GM18498 (cell line): ENCODE measurements at regions not wholly inside any gene's neighbourhood (a gene's known extent, or its start where the extent isn't known, plus 50 kb on each side); places are given as distances from the start of the nearest gene placed in this dataset.

Experiments used
- ATAC-seq: cut with Tn5 transposase; IDR thresholded peaks from one replicate; pipeline ENCODE4 v1.9.1; 2021; ENCODE audit warnings: mild to moderate bottlenecking, moderate library complexity; ENCODE audit not compliant: unreplicated experiment

- ATAC-seq, result no peak
Observed at GRCh38 chr3:164604687-164605086, 473.6 kb downstream of the SI start.

GRCh38 chr3:164577667-164578210 lies 500.6 kb downstream of the SI start:
- no peak for ATAC-seq

GRCh38 chr3:164572436-164572835 lies 505.9 kb downstream of the SI start:
- no peak for ATAC-seq

GRCh38 chr3:164550857-164551256 lies 527.4 kb downstream of the SI start:
- ATAC-seq, result no peak

- ATAC-seq, result no peak
Observed at GRCh38 chr3:164539215-164539614, 539.1 kb downstream of the SI start.

- no peak for ATAC-seq
Observed at GRCh38 chr3:164537485-164537884, 540.8 kb downstream of the SI start.

- no peak for ATAC-seq
Observed at GRCh38 chr3:164533275-164533674, 545.0 kb downstream of the SI start.

- ATAC-seq, result no peak
Observed at GRCh38 chr3:164526250-164526649, 552.0 kb downstream of the SI start.

GRCh38 chr3:164524201-164524600 lies 554.1 kb downstream of the SI start:
- no peak for ATAC-seq

- ATAC-seq, result no peak
Observed at GRCh38 chr3:164522073-164522763, 556.1 kb downstream of the SI start.

- ATAC-seq, result no peak
Observed at GRCh38 chr3:164521644-164522043, 556.7 kb downstream of the SI start.

GRCh38 chr3:164521139-164521538 lies 557.2 kb downstream of the SI start:
- no peak for ATAC-seq

- ATAC-seq, result no peak
Observed at GRCh38 chr3:164515256-164515655, 563.0 kb downstream of the SI start.

- ATAC-seq, result no peak
Observed at GRCh38 chr3:164514576-164514975, 563.7 kb downstream of the SI start.

GRCh38 chr3:164507886-164508285 lies 570.4 kb downstream of the SI start:
- ATAC-seq, result no peak

- ATAC-seq, result no peak
Observed at GRCh38 chr3:164498917-164499316, 579.4 kb downstream of the SI start.

GRCh38 chr3:164488893-164489292 lies 589.4 kb downstream of the SI start:
- no peak for ATAC-seq

GRCh38 chr3:164486150-164486549 lies 592.1 kb downstream of the SI start:
- ATAC-seq, result no peak

GRCh38 chr3:164479978-164480377 lies 598.3 kb downstream of the SI start:
- no peak for ATAC-seq

- ATAC-seq, result no peak
Observed at GRCh38 chr3:164479406-164479805, 598.9 kb downstream of the SI start.

- ATAC-seq, result no peak
Observed at GRCh38 chr3:164478323-164478722, 600.0 kb downstream of the SI start.

GRCh38 chr3:164477403-164477802 lies 600.9 kb downstream of the SI start:
- no peak for ATAC-seq

GRCh38 chr3:164476631-164477030 lies 601.7 kb downstream of the SI start:
- no peak for ATAC-seq
